ENCODE measurements at regions not wholly inside any gene's neighbourhood (a gene's known extent, or its start where the extent isn't known, plus 50 kb on each side); places are given as distances from the start of the nearest gene placed in this dataset.

DNA sequence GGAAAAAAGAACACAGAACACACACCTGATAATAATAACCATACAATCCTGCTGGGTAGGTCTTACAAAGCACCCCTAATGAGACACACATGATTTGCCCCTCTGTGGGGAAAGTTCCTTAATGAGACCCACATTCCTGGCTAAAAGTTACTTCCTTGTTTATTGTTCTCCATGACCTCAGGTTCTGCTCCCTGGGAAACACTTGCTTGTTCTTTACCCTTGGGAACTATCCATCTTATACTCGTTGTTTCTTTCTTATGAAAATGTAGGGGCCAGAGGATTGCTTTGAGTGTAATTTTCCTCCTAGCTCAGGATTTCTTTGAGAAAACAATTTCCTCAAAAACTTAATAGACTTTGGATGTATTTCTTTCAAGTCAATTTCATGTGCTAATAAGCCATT lies 52.1 kb upstream of the PCDH10 start:
- no peak overlapping the region for H3K4me3 ChIP-seq (ENCODE audit: low read length)
- TF ChIP-seq ZNF274 (IDR thresholded peaks at IDR 0.05; ENCODE audit: low read depth, low read length) = no peak

Data from GM08714 (cell line).